Panc1 (cell line): ENCODE measurements at regions not wholly inside any gene's neighbourhood (a gene's known extent, or its start where the extent isn't known, plus 50 kb on each side); places are given as distances from the start of the nearest gene placed in this dataset.

Experiments
- ATAC-seq: fragments of 200-7000 bp; cut with Tn5 transposase; 2 replicates; pipeline ENCODE4 v1.9.1; 2020; ENCODE audit warnings: mild to moderate bottlenecking, moderate library complexity
- BruUV-seq: library from RNA; stranded (reverse); fragments of 400-500 nt; replicated peaks from 2 replicates; lab custom pipeline; 2021; lab: Mats Ljungman, UMichigan
- CTCF ChIA-PET: fragments of 300-600 bp; sonication (Branson Sonifier 250); formaldehyde crosslinking; loops from one replicate; lab custom pipeline; 2022; ENCODE audit warnings: antibody characterized with exemption; lab: Charles Lee
- POLR2A ChIA-PET: fragments of 300-600 bp; sonication (Branson Sonifier 250); formaldehyde crosslinking; loops from one replicate; lab custom pipeline; 2022; ENCODE audit warnings: antibody characterized with exemption; lab: Charles Lee
- DNase-seq: peaks from one replicate; pipeline ENCODE4 v3.0.0-alpha.2; 2010; ENCODE audit warnings: low read depth, low spot score
- H3K27ac ChIP-seq: 2 replicates; pipeline ENCODE4 v1.5.1; 2011; ENCODE audit warnings: mild to moderate bottlenecking, low read length, inconsistent platforms
- H3K27me3 ChIP-seq: fragments of 200-500 bp; sonication (Bioruptor generic); 2 replicates; pipeline ENCODE4 v1.6.0; 2014; ENCODE audit warnings: low read length, inconsistent platforms; ENCODE audit not compliant: control insufficient read depth, insufficient read depth
- H3K36me3 ChIP-seq: fragments of 200-500 bp; sonication (Bioruptor generic); 2 replicates; pipeline ENCODE4 v1.5.1; 2014; ENCODE audit warnings: inconsistent platforms, mild to moderate bottlenecking, low read length, moderate library complexity; ENCODE audit not compliant: control insufficient read depth, insufficient read depth
- H3K4me1 ChIP-seq: 2 replicates; pipeline ENCODE4 v1.5.1; 2011; ENCODE audit warnings: inconsistent platforms, mild to moderate bottlenecking, low read length, moderate library complexity; ENCODE audit not compliant: control insufficient read depth, insufficient read depth
- H3K4me3 ChIP-seq, 2 experiments: 2 replicates each; pipeline ENCODE4 v1.5.1; 2011 to 2012; ENCODE audit warnings: low read depth in 2 of 2, low read length in 2 of 2, mild to moderate bottlenecking in 2 of 2, inconsistent platforms in 1 of 2, moderate library complexity in 1 of 2
- H3K9me3 ChIP-seq: fragments of 200-500 bp; sonication (Bioruptor generic); 2 replicates; pipeline ENCODE4 v1.5.1; 2014; ENCODE audit warnings: low read depth, mild to moderate bottlenecking, inconsistent platforms, low read length, moderate library complexity; ENCODE audit not compliant: control insufficient read depth, insufficient read depth
- POLR2AphosphoS5 ChIP-seq: IDR thresholded peaks from 2 replicates; pipeline ENCODE4 v1.6.1; 2012; ENCODE audit warnings: mild to moderate bottlenecking, low read depth, low read length, moderate library complexity
- SIN3A ChIP-seq: IDR thresholded peaks from 2 replicates; pipeline ENCODE4 v1.6.1; 2012; ENCODE audit warnings: low read depth, mild to moderate bottlenecking, low read length, moderate library complexity, borderline replicate concordance; ENCODE audit not compliant: insufficient read depth
- TCF7L2 ChIP-seq: IDR thresholded peaks from 2 replicates; pipeline ENCODE4 v1.6.1; 2011; ENCODE audit warnings: mild to moderate bottlenecking, low read depth, low read length, inconsistent platforms
- in situ Hi-C: cut with HindIII; loops from 2 replicates; pipeline ENCODE4 v1.10.0; 2016; ENCODE audit warnings: low sequenced_read_pairs, low pct_unique_long_range_greater_than_20kb
- intact Hi-C: fragments of 100-400 bp; cut with micrococcal nuclease; formaldehyde crosslinking; loops from one replicate; pipeline ENCODE4 v1.10.0; 2022; ENCODE audit not compliant: unreplicated experiment
- TF ChIP-seq, protein P1 (sequence below), 2 experiments: IDR thresholded peaks; 2 replicates each; pipeline ENCODE4 v1.6.1; 2011 to 2012; ENCODE audit warnings: low read depth in 2 of 2, control low read depth in 1 of 2, low read length in 1 of 2, mild to moderate bottlenecking in 1 of 2, moderate library complexity in 1 of 2; ENCODE audit not compliant: insufficient read depth in 1 of 2
- TF ChIP-seq, protein P2 (sequence below): fragments of 450-650 bp; IDR thresholded peaks from 2 replicates; pipeline ENCODE4 v1.5.1; 2017; ENCODE audit warnings: mild to moderate bottlenecking

DNA sequence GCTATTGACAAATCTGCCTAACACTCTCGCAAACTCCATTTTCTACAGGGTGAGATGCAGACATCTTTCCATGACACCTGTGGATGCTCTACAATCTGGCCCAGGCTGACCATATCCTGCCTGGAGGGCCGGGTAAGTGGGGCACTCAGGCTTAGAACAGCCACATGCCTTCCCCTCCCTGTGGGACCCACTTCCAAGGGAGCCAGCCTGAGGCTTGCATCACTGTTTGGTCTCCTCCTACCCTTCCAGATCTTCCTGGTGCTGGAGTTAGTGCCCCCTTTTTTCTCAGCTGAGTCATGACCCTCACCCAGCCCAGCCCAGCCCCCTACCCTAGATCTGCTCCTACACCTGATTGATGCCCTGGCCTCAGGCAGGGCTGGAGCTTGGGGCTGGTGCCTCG lies 62.0 kb upstream of the KCNK12 start:
- Histone ChIP-seq H3K36me3 (no peaks in the 10 kb centered on the region), H3K4me1 (0 out of 2 replicates have a peak, but pooled peaks cover 2% of the 10 kb centered on the region), H3K27me3 (no peaks in the 10 kb centered on the region), H3K27ac (no peak overlapping the region), H3K4me3 (no peak overlapping the region), H3K9me3 (no peaks in the 10 kb centered on the region)
- ATAC-seq: no peak
- no peak for DNase-seq
- TF ChIP-seq, protein P1, sequence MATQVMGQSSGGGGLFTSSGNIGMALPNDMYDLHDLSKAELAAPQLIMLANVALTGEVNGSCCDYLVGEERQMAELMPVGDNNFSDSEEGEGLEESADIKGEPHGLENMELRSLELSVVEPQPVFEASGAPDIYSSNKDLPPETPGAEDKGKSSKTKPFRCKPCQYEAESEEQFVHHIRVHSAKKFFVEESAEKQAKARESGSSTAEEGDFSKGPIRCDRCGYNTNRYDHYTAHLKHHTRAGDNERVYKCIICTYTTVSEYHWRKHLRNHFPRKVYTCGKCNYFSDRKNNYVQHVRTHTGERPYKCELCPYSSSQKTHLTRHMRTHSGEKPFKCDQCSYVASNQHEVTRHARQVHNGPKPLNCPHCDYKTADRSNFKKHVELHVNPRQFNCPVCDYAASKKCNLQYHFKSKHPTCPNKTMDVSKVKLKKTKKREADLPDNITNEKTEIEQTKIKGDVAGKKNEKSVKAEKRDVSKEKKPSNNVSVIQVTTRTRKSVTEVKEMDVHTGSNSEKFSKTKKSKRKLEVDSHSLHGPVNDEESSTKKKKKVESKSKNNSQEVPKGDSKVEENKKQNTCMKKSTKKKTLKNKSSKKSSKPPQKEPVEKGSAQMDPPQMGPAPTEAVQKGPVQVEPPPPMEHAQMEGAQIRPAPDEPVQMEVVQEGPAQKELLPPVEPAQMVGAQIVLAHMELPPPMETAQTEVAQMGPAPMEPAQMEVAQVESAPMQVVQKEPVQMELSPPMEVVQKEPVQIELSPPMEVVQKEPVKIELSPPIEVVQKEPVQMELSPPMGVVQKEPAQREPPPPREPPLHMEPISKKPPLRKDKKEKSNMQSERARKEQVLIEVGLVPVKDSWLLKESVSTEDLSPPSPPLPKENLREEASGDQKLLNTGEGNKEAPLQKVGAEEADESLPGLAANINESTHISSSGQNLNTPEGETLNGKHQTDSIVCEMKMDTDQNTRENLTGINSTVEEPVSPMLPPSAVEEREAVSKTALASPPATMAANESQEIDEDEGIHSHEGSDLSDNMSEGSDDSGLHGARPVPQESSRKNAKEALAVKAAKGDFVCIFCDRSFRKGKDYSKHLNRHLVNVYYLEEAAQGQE (IDR thresholded peaks at IDR 0.05; ENCODE audit: insufficient read depth in 1 of 2, low read depth in 2 of 2, low read length in 1 of 2): no peak
- TF ChIP-seq POLR2AphosphoS5: no peak
- intact Hi-C loops: no loop called here
- ChIA-PET POLR2A (no interaction called here), CTCF (no interaction called here)
- in situ Hi-C loops: no loop called here
- BruUV-seq: no TSS peak

DNA sequence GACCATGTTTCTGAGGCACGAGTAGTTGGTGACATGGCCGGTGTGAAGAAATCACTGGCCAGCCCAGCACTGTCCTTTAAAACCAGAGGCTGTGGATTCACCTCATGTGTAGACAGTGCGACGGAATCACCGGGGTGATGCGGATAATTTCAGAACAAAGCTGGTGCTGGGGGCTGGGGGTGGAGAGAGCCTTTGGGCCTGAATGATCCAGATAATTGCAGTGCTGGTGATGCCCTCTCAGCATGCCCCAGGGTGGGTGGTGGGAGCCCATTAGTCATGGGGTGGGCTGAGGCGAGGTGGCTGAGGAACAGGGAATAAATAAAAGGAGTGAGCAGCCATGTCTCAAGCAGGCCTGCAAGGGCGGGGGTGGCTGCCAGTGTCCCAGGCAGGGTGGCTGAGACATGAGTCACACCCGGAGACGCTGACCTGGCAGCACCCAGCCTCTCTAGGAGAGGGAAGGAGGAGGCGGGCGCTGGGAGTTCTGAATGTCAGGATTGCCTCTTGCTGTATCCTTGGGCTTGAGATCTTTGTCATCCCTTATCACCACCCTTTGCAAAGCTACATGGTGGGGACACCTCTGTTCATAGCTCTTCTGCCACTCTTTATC lies 61.1 kb upstream of the KCNK12 start:
- TF ChIP-seq, protein P1 (IDR thresholded peaks at IDR 0.05; ENCODE audit: insufficient read depth in 1 of 2, low read depth in 2 of 2, low read length in 1 of 2): no peak
- TF ChIP-seq POLR2AphosphoS5 (no peak), TCF7L2 (no peak), SIN3A (no peak)
- TF ChIP-seq, protein P2, sequence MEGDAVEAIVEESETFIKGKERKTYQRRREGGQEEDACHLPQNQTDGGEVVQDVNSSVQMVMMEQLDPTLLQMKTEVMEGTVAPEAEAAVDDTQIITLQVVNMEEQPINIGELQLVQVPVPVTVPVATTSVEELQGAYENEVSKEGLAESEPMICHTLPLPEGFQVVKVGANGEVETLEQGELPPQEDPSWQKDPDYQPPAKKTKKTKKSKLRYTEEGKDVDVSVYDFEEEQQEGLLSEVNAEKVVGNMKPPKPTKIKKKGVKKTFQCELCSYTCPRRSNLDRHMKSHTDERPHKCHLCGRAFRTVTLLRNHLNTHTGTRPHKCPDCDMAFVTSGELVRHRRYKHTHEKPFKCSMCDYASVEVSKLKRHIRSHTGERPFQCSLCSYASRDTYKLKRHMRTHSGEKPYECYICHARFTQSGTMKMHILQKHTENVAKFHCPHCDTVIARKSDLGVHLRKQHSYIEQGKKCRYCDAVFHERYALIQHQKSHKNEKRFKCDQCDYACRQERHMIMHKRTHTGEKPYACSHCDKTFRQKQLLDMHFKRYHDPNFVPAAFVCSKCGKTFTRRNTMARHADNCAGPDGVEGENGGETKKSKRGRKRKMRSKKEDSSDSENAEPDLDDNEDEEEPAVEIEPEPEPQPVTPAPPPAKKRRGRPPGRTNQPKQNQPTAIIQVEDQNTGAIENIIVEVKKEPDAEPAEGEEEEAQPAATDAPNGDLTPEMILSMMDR: no peak
- intact Hi-C loops: no loop called here
- ATAC-seq: peak; percentile 98
- H3K36me3 ChIP-seq: no peaks in the 10 kb centered on the region
- H3K4me3 ChIP-seq: no peak overlapping the region
- H3K4me1 ChIP-seq: 0 out of 2 replicates have a peak, but pooled peaks cover 2% of the 10 kb centered on the region
- BruUV-seq: no TSS peak
- in situ Hi-C loops: no loop called here
- no peak overlapping the region for H3K27ac ChIP-seq
- POLR2A ChIA-PET: interaction anchor here (0.7 kb wide), 1 partner anchor 32 kb away, joined by 4 read pairs; no protein-coding TSS in a partner anchor
- CTCF ChIA-PET: no interaction called here
- no peaks in the 10 kb centered on the region for H3K9me3 ChIP-seq
- no peak for DNase-seq
- H3K27me3 ChIP-seq: no peaks in the 10 kb centered on the region
